CD14-positive monocyte (primary cell): ENCODE measurements at regions not wholly inside any gene's neighbourhood (a gene's known extent, or its start where the extent isn't known, plus 50 kb on each side); places are given as distances from the start of the nearest gene placed in this dataset.

Experiments used
- DNase-seq, 3 donors: peaks; one replicate each; pipeline ENCODE4 v3.0.0-alpha.2; 2011 to 2022
- H2AFZ ChIP-seq: 2 replicates; pipeline ENCODE4 v1.6.0; 2012; ENCODE audit warnings: mild to moderate bottlenecking, low read depth, low read length, inconsistent platforms; ENCODE audit not compliant: insufficient read depth, poor library complexity, severe bottlenecking
- H3K27ac ChIP-seq, 2 donors: 1 replicate in 1 of 2; 2 replicates in 1 of 2; pipeline ENCODE4 v1.5.1; 2012 to 2013; ENCODE audit warnings: low read length in 2 of 2, control low read depth in 1 of 2, inconsistent platforms in 1 of 2, low read depth in 1 of 2, mild to moderate bottlenecking in 1 of 2
- H3K27me3 ChIP-seq, 2 donors: one replicate each; pipeline versions ENCODE4 v1.6.0 to v1.6.1; 2011 to 2013; ENCODE audit warnings: low read length in 2 of 2; ENCODE audit not compliant: control insufficient read depth in 2 of 2, insufficient read depth in 2 of 2
- H3K36me3 ChIP-seq, 2 donors: replicated peaks in 1 of 2; 1 replicate in 1 of 2; 2 replicates in 1 of 2; pipeline versions ENCODE4 v1.5.1 to v1.6.1; 2012 to 2013; ENCODE audit warnings: low read length in 2 of 2, control low read depth in 1 of 2, inconsistent platforms in 1 of 2, mild to moderate bottlenecking in 1 of 2; ENCODE audit not compliant: insufficient read depth in 2 of 2, control insufficient read depth in 1 of 2
- H3K4me1 ChIP-seq, 2 donors: 1 replicate in 1 of 2; 2 replicates in 1 of 2; pipeline versions ENCODE4 v1.5.1 to v1.6.1; 2012 to 2013; ENCODE audit warnings: low read length in 2 of 2, control low read depth in 1 of 2, inconsistent platforms in 1 of 2, mild to moderate bottlenecking in 1 of 2, moderate library complexity in 1 of 2; ENCODE audit not compliant: insufficient read depth in 2 of 2, control insufficient read depth in 1 of 2
- H3K4me2 ChIP-seq: replicated peaks from 2 replicates; pipeline ENCODE3; 2012; ENCODE audit warnings: low read length, moderate library complexity, mild to moderate bottlenecking; ENCODE audit not compliant: poor library complexity, severe bottlenecking; ENCODE audit errors: extremely low read depth
- H3K4me3 ChIP-seq, 3 experiments: fragments of 200-600 bp in 1 of 3; sonication (generic) in 1 of 3; replicated peaks in 1 of 3; 1 replicate in 2 of 3; 2 replicates in 1 of 3; pipeline ENCODE4 v1.5.1; 2011 to 2013; ENCODE audit warnings: low read length in 3 of 3, mild to moderate bottlenecking in 3 of 3, control low read depth in 2 of 3, low read depth in 2 of 3, inconsistent platforms in 1 of 3, moderate library complexity in 1 of 3
- H3K79me2 ChIP-seq: 2 replicates; pipeline ENCODE4 v1.6.0; 2012; ENCODE audit warnings: mild to moderate bottlenecking, control low read depth, inconsistent platforms, low read length, moderate library complexity; ENCODE audit not compliant: insufficient read depth
- H3K9ac ChIP-seq: 2 replicates; pipeline ENCODE4 v1.6.0; 2017; ENCODE audit warnings: low read length, mild to moderate bottlenecking; ENCODE audit not compliant: insufficient read depth, poor library complexity, severe bottlenecking
- H3K9me3 ChIP-seq, 2 donors: replicated peaks in 1 of 2; 1 replicate in 1 of 2; 2 replicates in 1 of 2; pipeline versions ENCODE4 v1.5.1 to v1.6.1; 2012 to 2013; ENCODE audit warnings: low read length in 2 of 2, control low read depth in 1 of 2; ENCODE audit not compliant: control insufficient read depth in 1 of 2, insufficient read depth in 1 of 2
- H4K20me1 ChIP-seq: 2 replicates; pipeline ENCODE4 v1.6.0; 2012; ENCODE audit warnings: mild to moderate bottlenecking, low read length, control low read depth, moderate library complexity; ENCODE audit not compliant: insufficient read depth
- H3K27ac Mint-ChIP-seq, 7 donors: one replicate each; pipeline ENCODE4 v1.8.0; 2020; ENCODE audit warnings: mild to moderate bottlenecking in 7 of 7, mixed read lengths in 7 of 7, moderate library complexity in 6 of 7, inconsistent platforms in 2 of 7
- H3K27me3 Mint-ChIP-seq, 3 donors: one replicate each; pipeline ENCODE4 v1.8.0; 2021 to 2022; ENCODE audit warnings: low read depth in 3 of 3, mild to moderate bottlenecking in 3 of 3, mixed read lengths in 3 of 3, moderate library complexity in 3 of 3, inconsistent platforms in 1 of 3
- H3K36me3 Mint-ChIP-seq, 2 donors: one replicate each; pipeline ENCODE4 v1.8.0; 2020; ENCODE audit warnings: mixed read lengths in 2 of 2, inconsistent platforms in 1 of 2, mild to moderate bottlenecking in 1 of 2
- H3K4me1 Mint-ChIP-seq: one replicate; pipeline ENCODE4 v1.8.0; 2020; ENCODE audit warnings: mild to moderate bottlenecking, mixed read lengths
- H3K4me3 Mint-ChIP-seq, 2 donors: one replicate each; pipeline ENCODE4 v1.8.0; 2020; ENCODE audit warnings: mild to moderate bottlenecking in 2 of 2, mixed read lengths in 2 of 2, moderate library complexity in 1 of 2
- H3K9me3 Mint-ChIP-seq, 7 donors: one replicate each; pipeline ENCODE4 v1.8.0; 2020 to 2022; ENCODE audit warnings: mixed read lengths in 7 of 7, mild to moderate bottlenecking in 6 of 7, moderate library complexity in 6 of 7, inconsistent platforms in 2 of 7
- CTCF ChIP-seq: fragments of 200-600 bp; IDR thresholded peaks from one replicate; pipeline ENCODE4 v1.8.0; 2022; ENCODE audit warnings: antibody characterized with exemption, mild to moderate bottlenecking
- WGBS: methylation state at CpG from one replicate; pipeline ENCODE4 v1.1.5; 2013; ENCODE audit warnings: missing lambda C conversion rate; ENCODE audit not compliant: insufficient coverage; 5-methylcytosine and 5-hydroxymethylcytosine counted together
- intact Hi-C, 2 donors: fragments of 100-400 bp; cut with micrococcal nuclease; formaldehyde crosslinking; loops; one replicate each; pipeline versions ENCODE4 v1.15.0 to v1.15.1; 2023

GRCh38 chr12:116474899-116475298, 84.3 kb upstream of the MAP1LC3B2 start:
- intact Hi-C loops: no loop called here
- no peak for TF ChIP-seq CTCF
- Histone ChIP-seq H3K9me3 (peaks cover 17 to 20% of the 10 kb centered on the region in 2 donors), H2AFZ (no peak overlapping the region), H3K4me1 (no peaks in the 10 kb centered on the region), H3K27ac (no peak overlapping the region), H3K4me3 (no peak overlapping the region), H3K27me3 (no peaks in the 10 kb centered on the region), H3K79me2 (no peaks in the 10 kb centered on the region), H3K9ac (no peak overlapping the region), H3K4me2 (no peak overlapping the region), H3K36me3 (no peaks in the 10 kb centered on the region), H4K20me1 (no peaks in the 10 kb centered on the region)
- H3K4me3 Mint-ChIP-seq: no peak overlapping the region
- H3K27ac Mint-ChIP-seq: no peak overlapping the region
- DNase-seq: no peak
- peaks cover 7% of the 10 kb centered on the region for H3K4me1 Mint-ChIP-seq
- 100% methylated on average over 1 of the region's 4 CpGs for WGBS
- H3K9me3 Mint-ChIP-seq: peaks cover 13 to 25% (median 24%) of the 10 kb centered on the region in 7 donors
- peaks cover 0 to 3% (median 0%) of the 10 kb centered on the region in 3 donors for H3K27me3 Mint-ChIP-seq
- H3K36me3 Mint-ChIP-seq: peaks cover 0 to 1% of the 10 kb centered on the region in 2 donors

DNA sequence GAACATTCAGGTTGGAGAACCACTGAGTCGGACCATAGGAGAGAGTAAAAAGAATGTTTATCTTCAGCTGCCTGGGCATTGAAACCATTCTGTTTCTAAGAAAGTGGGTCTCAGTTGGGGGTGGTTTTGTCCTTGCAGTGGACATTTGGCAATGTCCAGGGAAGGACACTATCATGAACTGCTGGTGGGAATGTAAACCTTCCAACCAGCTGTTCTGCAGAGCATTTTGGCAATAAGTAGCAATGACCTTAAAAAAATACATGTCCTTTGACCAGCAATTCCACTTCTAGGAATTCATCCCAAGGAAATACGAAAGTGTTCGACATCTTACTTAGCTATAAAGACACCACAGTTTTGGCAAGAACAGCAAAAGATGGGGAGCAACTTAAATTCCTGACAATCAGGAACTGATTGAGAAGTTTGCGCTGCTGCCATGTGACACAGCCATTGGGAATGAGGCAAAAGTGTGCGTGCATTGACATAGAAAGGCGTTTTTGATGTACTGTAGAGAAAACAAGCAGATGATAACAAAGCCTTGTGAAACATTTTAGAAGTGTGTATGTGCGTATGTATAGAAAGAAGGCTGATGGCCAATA, 82.9 kb upstream of the MAP1LC3B2 start:
- H3K27ac ChIP-seq: no peak overlapping the region
- no peaks in the 10 kb centered on the region for H3K79me2 ChIP-seq
- no peaks in the 10 kb centered on the region for H3K4me1 ChIP-seq
- H3K36me3 ChIP-seq: no peaks in the 10 kb centered on the region
- intact Hi-C loops: no loop called here
- no peak overlapping the region for H3K4me2 ChIP-seq
- no peak for DNase-seq
- Mint-ChIP-seq H3K27ac (no peak overlapping the region), H3K4me3 (no peak overlapping the region), H3K4me1 (peaks cover 7% of the 10 kb centered on the region), H3K27me3 (peaks cover 0 to 4% (median 0%) of the 10 kb centered on the region in 3 donors), H3K36me3 (peaks cover 0 to 1% of the 10 kb centered on the region in 2 donors), H3K9me3 (peaks cover 13 to 25% (median 25%) of the 10 kb centered on the region in 7 donors)
- no peaks in the 10 kb centered on the region for H4K20me1 ChIP-seq
- no peak for TF ChIP-seq CTCF
- H2AFZ ChIP-seq: no peak overlapping the region
- peaks cover 17 to 20% of the 10 kb centered on the region in 2 donors for H3K9me3 ChIP-seq
- H3K9ac ChIP-seq: no peak overlapping the region
- H3K4me3 ChIP-seq: no peak overlapping the region
- 93% methylated on average over 6 of the region's 7 CpGs for WGBS
- H3K27me3 ChIP-seq: no peaks in the 10 kb centered on the region
